Type B pancreatic cell (in vitro differentiated cells): ENCODE measurements at regions not wholly inside any gene's neighbourhood (a gene's known extent, or its start where the extent isn't known, plus 50 kb on each side); places are given as distances from the start of the nearest gene placed in this dataset.

Experiments
- DNase-seq: peaks from one replicate; pipeline ENCODE4 v3.0.0; 2021; ENCODE audit warnings: mixed read lengths; ENCODE audit not compliant: unreplicated experiment; ENCODE audit errors: extremely low spot score
- H3K27ac Mint-ChIP-seq: 2 replicates; pipeline ENCODE4 v1.8.0; 2021; ENCODE audit warnings: mild to moderate bottlenecking, mixed read lengths
- H3K27me3 Mint-ChIP-seq: 2 replicates; pipeline ENCODE4 v1.8.0; 2021; ENCODE audit warnings: mixed read lengths
- H3K36me3 Mint-ChIP-seq: 2 replicates; pipeline ENCODE4 v1.8.0; 2021; ENCODE audit warnings: mixed read lengths
- H3K4me1 Mint-ChIP-seq: one replicate; pipeline ENCODE4 v1.8.0; 2021; ENCODE audit warnings: mixed read lengths; ENCODE audit not compliant: unreplicated experiment
- H3K4me3 Mint-ChIP-seq: 2 replicates; pipeline ENCODE4 v1.8.0; 2021; ENCODE audit warnings: mild to moderate bottlenecking, mixed read lengths
- H3K9me3 Mint-ChIP-seq: 2 replicates; pipeline ENCODE4 v1.8.0; 2021; ENCODE audit warnings: mixed read lengths
- TF ChIP-seq, protein P1 (sequence below): fragments of 200-600 bp; sonication (generic); conservative IDR thresholded peaks from 2 replicates; pipeline ENCODE4 v1.5.0; 2021; ENCODE audit warnings: antibody characterized with exemption, mild to moderate bottlenecking

DNA sequence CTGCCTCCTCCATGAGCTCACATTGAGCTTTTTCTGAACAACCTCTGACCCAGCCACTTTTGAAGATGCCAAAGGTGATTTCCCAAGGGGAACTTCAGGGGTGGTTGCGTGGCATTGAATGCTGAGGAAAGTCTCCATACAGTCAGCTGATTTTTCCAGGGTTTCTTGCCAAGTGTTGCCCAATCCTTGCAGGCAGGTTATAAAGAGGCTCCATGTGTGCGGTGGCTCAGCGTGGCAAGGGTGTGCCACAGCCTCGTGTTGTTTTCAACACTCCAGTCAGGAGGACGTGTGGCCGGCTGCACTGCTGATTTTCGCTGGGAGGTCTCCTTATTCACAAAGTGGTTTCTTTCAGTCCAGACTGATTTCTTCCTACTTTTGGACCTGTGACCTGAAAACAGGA is 81.4 kb upstream of the GATA6 start:
- TF ChIP-seq, protein P1, sequence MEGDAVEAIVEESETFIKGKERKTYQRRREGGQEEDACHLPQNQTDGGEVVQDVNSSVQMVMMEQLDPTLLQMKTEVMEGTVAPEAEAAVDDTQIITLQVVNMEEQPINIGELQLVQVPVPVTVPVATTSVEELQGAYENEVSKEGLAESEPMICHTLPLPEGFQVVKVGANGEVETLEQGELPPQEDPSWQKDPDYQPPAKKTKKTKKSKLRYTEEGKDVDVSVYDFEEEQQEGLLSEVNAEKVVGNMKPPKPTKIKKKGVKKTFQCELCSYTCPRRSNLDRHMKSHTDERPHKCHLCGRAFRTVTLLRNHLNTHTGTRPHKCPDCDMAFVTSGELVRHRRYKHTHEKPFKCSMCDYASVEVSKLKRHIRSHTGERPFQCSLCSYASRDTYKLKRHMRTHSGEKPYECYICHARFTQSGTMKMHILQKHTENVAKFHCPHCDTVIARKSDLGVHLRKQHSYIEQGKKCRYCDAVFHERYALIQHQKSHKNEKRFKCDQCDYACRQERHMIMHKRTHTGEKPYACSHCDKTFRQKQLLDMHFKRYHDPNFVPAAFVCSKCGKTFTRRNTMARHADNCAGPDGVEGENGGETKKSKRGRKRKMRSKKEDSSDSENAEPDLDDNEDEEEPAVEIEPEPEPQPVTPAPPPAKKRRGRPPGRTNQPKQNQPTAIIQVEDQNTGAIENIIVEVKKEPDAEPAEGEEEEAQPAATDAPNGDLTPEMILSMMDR, result no peak
- Mint-ChIP-seq H3K27me3 (peaks cover 13% of the 10 kb centered on the region), H3K27ac (peak overlapping the region; percentile 55), H3K4me3 (no peak overlapping the region), H3K9me3 (peaks cover 5% of the 10 kb centered on the region), H3K4me1 (peaks cover 23% of the 10 kb centered on the region), H3K36me3 (no peaks in the 10 kb centered on the region)
- DNase-seq, result no peak

DNA sequence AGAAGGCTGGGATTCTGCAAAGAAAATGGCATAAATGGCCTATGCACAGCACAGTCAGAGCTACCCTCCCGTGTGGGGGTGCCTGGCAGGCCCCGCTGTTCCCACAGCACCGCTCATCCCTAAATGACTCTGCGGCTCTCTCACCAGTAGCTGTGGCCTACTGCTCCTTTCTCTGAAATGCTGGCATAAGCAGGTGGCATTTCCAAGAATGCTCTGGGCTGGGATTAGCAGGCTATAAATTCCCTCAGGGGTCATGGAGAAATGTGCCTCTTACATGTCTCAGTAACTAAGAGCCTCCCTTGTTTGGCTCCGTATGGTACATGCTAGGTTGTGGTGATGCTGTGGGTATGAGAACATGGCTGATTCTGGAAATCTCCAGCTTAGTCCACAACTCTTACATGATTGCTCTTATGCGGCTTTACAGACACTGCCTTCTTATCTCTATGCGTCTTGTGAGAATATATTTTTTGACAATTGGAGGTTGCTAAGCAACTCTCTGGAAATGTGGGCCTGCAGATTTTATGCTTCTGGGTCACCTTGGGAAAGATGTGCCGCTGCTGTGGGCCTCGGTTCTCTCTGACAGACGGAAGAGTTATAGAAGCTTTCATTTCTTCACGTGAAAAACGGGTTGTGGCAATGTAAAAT is 80.3 kb upstream of the GATA6 start:
- Mint-ChIP-seq H3K36me3 (no peaks in the 10 kb centered on the region), H3K27ac (no peak overlapping the region), H3K4me3 (no peak overlapping the region), H3K27me3 (peaks cover 13% of the 10 kb centered on the region), H3K9me3 (peaks cover 4% of the 10 kb centered on the region), H3K4me1 (peaks cover 25% of the 10 kb centered on the region)
- TF ChIP-seq, protein P1, result no peak
- DNase-seq, result no peak

- Mint-ChIP-seq H3K36me3 (no peaks in the 10 kb centered on the region), H3K9me3 (no peaks in the 10 kb centered on the region), H3K27ac (no peak overlapping the region), H3K4me3 (no peak overlapping the region), H3K4me1 (peaks cover 17% of the 10 kb centered on the region), H3K27me3 (peaks cover 6% of the 10 kb centered on the region)
- TF ChIP-seq, protein P1, result no peak
- DNase-seq, result no peak
Observed at GRCh38 chr18:22091341-22091740, 78.0 kb upstream of the GATA6 start.

- TF ChIP-seq, protein P1, result no peak
- no peak overlapping the region for H3K4me3 Mint-ChIP-seq
- no peak overlapping the region for H3K27ac Mint-ChIP-seq
- no peaks in the 10 kb centered on the region for H3K9me3 Mint-ChIP-seq
- no peaks in the 10 kb centered on the region for H3K36me3 Mint-ChIP-seq
- H3K27me3 Mint-ChIP-seq, result peaks cover 6% of the 10 kb centered on the region
- H3K4me1 Mint-ChIP-seq, result peaks cover 17% of the 10 kb centered on the region
- DNase-seq, result no peak
Observed at GRCh38 chr18:22093731-22094357, 75.5 kb upstream of the GATA6 start.

DNA sequence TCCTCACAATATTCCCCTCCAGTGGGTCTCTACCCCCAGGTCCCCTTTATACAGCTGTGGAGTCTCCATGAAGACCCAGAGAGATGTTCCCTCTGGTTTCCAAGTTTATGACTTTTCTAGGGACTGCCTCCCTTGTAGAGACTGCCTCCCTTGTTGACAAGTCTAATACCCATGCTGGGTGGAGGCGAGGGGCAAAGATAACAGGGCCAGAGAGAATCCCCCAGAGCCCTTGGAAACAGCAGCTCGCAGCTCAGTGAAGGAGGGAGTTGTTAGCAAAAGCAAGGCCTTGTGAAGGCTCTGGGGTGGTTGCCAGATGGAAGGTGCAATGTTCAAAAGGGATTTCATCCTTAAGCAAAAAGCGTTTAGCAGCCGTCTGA is 75.0 kb upstream of the GATA6 start:
- Mint-ChIP-seq H3K4me1 (peaks cover 14% of the 10 kb centered on the region), H3K27ac (no peak overlapping the region), H3K9me3 (no peaks in the 10 kb centered on the region), H3K27me3 (peaks cover 3% of the 10 kb centered on the region), H3K36me3 (no peaks in the 10 kb centered on the region), H3K4me3 (no peak overlapping the region)
- TF ChIP-seq, protein P1, result no peak
- no peak for DNase-seq
